Spleen (tissue), 11 donors: ENCODE measurements at regions not wholly inside any gene's neighbourhood (a gene's known extent, or its start where the extent isn't known, plus 50 kb on each side); places are given as distances from the start of the nearest gene placed in this dataset.
A peak's percentile ranks its signal among the peaks of the same experiment; 100 is the strongest.

Experiments used
- DNase-seq: peaks from one replicate; pipeline ENCODE4 v3.0.0-alpha.2; 2020
- H3K27ac ChIP-seq, 8 donors: fragments of 200-600 bp; sonication (generic) in 7 of 8; 1 replicate in 4 of 8; 2 replicates in 4 of 8; pipeline versions ENCODE4 v1.5.0 to v1.8.0; 2016 to 2021; ENCODE audit warnings: inconsistent platforms in 4 of 8, mild to moderate bottlenecking in 4 of 8, moderate library complexity in 1 of 8
- H3K27me3 ChIP-seq, 7 donors: fragments of 200-600 bp; sonication (generic) in 6 of 7; replicated peaks in 1 of 7; 1 replicate in 4 of 7; 2 replicates in 3 of 7; pipeline versions ENCODE4 v1.5.0 to v1.8.0; 2016 to 2021; ENCODE audit warnings: inconsistent platforms in 3 of 7, mild to moderate bottlenecking in 1 of 7
- H3K36me3 ChIP-seq, 6 donors: fragments of 200-600 bp; sonication (generic) in 5 of 6; 1 replicate in 4 of 6; 2 replicates in 2 of 6; pipeline versions ENCODE4 v1.5.0 to v1.8.0; 2016 to 2021; ENCODE audit warnings: inconsistent platforms in 2 of 6
- H3K4me1 ChIP-seq, 6 donors: fragments of 200-600 bp; sonication (generic) in 5 of 6; 1 replicate in 3 of 6; 2 replicates in 3 of 6; pipeline versions ENCODE4 v1.5.0 to v1.8.0; 2016 to 2021; ENCODE audit warnings: inconsistent platforms in 3 of 6
- H3K4me3 ChIP-seq, 8 donors: fragments of 200-600 bp; sonication (generic) in 7 of 8; 1 replicate in 4 of 8; 2 replicates in 4 of 8; pipeline versions ENCODE4 v1.5.0 to v1.8.0; 2016 to 2021; ENCODE audit warnings: inconsistent platforms in 4 of 8, mild to moderate bottlenecking in 4 of 8, moderate library complexity in 2 of 8
- H3K9me3 ChIP-seq, 8 donors: fragments of 200-600 bp; sonication (generic) in 7 of 8; 1 replicate in 4 of 8; 2 replicates in 4 of 8; pipeline versions ENCODE4 v1.5.0 to v1.8.0; 2016 to 2021; ENCODE audit warnings: inconsistent platforms in 4 of 8
- POLR2A ChIP-seq, 3 donors: fragments of 450-650 bp; IDR thresholded peaks; one replicate each; pipeline ENCODE4 v1.5.1; 2017; ENCODE audit warnings: antibody characterized with exemption in 3 of 3, mild to moderate bottlenecking in 1 of 3
- POLR2AphosphoS5 ChIP-seq, 3 donors: sonication (generic); formaldehyde crosslinking; IDR thresholded peaks; one replicate each; pipeline ENCODE4 v1.5.1; 2017; ENCODE audit warnings: antibody characterized with exemption in 3 of 3
- WGBS, 5 donors: extraction: QIAGEN DNeasy Blood & Tissue Kit in 3 of 5; methylation state at CpG; one replicate each; pipeline versions ENCODE4 v1.1.5 to v1.1.7; 2013 to 2018; 5-methylcytosine and 5-hydroxymethylcytosine counted together
- intact Hi-C: fragments of 100-400 bp; cut with DNase I; formaldehyde crosslinking; loops from one replicate; pipeline ENCODE4 v1.15.0; 2023; ENCODE audit warnings: low total_unique reads
- TF ChIP-seq, protein P1 (sequence below), 11 experiments: fragments of 200-600 bp in 7 of 11; fragments of 450-650 bp in 4 of 11; sonication (generic) in 4 of 11; IDR thresholded peaks in 8 of 11; conservative IDR thresholded peaks in 3 of 11; 1 replicate in 7 of 11; 2 replicates in 4 of 11; pipeline versions ENCODE4 v1.4.0 to v1.8.0; 2016 to 2021; ENCODE audit warnings: antibody characterized with exemption in 11 of 11, inconsistent platforms in 4 of 11, mild to moderate bottlenecking in 1 of 11
- donor health status: healthy with polysubstance abuse.
- donor health status: DM: no; HTN: no; CAD: no; lungs with moderate emphysema.
- donor health status: DM: no; HTN: no; CAD: no.
- donor health status: Bipolar disorder and iron deficiency.
- donor health status: healthy.
- donor health status: DM: no; HTN: no; CAD: no.
- donor health status: DM: yes; HTN: yes; CAD: no.

DNA sequence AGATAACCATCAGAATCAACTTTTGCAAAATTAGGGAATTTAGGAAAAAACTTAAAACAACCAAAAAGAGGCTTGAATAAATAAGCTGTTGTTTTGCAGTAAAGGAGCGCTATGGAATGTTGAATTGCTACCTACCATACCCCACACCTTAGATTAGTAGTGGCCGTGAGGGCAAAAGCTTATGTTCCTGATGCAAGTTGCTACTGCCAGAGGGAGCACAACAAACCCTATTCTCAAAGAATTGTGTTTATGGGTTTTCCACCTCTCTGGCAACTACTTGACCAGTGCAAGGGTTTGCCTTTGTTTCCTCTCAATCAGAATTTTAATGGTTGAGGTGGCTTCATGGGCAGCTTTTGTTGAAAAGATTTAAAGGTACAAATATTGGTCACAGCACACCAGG, 268.1 kb downstream of the LAS1L start:
- DNase-seq, result no peak
- Histone ChIP-seq H3K27me3 (no peaks in the 10 kb centered on the region), H3K9me3 (peaks cover 0 to 93% (median 48%) of the 10 kb centered on the region in 8 donors), H3K4me3 (no peak overlapping the region), H3K27ac (no peak overlapping the region), H3K36me3 (no peaks in the 10 kb centered on the region), H3K4me1 (no peaks in the 10 kb centered on the region)
- 69 to 97% (median 78%) methylated on average over 2 of the region's 2 CpGs for WGBS, 5 donors
- intact Hi-C loops, result no loop called here
- no peak for TF ChIP-seq POLR2AphosphoS5 (IDR thresholded peaks at IDR 0.05)
- no peak for TF ChIP-seq POLR2A (IDR thresholded peaks at IDR 0.05)
- TF ChIP-seq, protein P1, sequence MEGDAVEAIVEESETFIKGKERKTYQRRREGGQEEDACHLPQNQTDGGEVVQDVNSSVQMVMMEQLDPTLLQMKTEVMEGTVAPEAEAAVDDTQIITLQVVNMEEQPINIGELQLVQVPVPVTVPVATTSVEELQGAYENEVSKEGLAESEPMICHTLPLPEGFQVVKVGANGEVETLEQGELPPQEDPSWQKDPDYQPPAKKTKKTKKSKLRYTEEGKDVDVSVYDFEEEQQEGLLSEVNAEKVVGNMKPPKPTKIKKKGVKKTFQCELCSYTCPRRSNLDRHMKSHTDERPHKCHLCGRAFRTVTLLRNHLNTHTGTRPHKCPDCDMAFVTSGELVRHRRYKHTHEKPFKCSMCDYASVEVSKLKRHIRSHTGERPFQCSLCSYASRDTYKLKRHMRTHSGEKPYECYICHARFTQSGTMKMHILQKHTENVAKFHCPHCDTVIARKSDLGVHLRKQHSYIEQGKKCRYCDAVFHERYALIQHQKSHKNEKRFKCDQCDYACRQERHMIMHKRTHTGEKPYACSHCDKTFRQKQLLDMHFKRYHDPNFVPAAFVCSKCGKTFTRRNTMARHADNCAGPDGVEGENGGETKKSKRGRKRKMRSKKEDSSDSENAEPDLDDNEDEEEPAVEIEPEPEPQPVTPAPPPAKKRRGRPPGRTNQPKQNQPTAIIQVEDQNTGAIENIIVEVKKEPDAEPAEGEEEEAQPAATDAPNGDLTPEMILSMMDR (IDR thresholded peaks at IDR 0.05 in 8 of 11, conservative IDR thresholded peaks at IDR 0.05 in 3 of 11), result no peak

DNA sequence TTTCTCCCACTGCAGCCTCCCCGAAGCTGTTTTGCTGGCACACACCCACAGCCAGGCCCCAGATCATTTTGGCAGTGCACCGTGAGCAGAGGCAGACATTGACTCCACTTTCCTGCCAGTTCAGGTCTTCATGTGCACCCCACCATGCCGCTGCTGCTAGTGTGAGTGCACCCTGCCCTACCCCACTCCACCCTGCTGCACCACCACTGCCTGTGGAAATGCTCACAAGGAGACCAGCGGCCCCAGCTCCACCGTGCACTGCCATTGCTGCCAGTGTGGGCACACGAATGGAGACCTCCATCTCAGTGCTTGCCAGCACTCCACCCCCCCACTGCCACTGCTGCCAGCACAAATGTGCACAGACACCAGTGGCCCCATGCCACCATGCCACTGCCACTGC, 277.6 kb upstream of the ZC4H2 start:
- intact Hi-C loops, result no loop called here
- DNase-seq, result peak; percentile 59
- 70 to 100% (median 89%) methylated on average over 1 to 6 of the region's 6 CpGs for WGBS, 5 donors
- Histone ChIP-seq H3K36me3 (no peaks in the 10 kb centered on the region), H3K4me1 (no peaks in the 10 kb centered on the region), H3K9me3 (peaks cover 0 to 82% (median 30%) of the 10 kb centered on the region in 8 donors), H3K27me3 (no peaks in the 10 kb centered on the region), H3K27ac (no peak overlapping the region), H3K4me3 (no peak overlapping the region)
- TF ChIP-seq POLR2AphosphoS5 (IDR thresholded peaks at IDR 0.05), result no peak
- no peak for TF ChIP-seq POLR2A (IDR thresholded peaks at IDR 0.05)
- TF ChIP-seq, protein P1 (IDR thresholded peaks at IDR 0.05 in 8 of 11, conservative IDR thresholded peaks at IDR 0.05 in 3 of 11), result no peak

DNA sequence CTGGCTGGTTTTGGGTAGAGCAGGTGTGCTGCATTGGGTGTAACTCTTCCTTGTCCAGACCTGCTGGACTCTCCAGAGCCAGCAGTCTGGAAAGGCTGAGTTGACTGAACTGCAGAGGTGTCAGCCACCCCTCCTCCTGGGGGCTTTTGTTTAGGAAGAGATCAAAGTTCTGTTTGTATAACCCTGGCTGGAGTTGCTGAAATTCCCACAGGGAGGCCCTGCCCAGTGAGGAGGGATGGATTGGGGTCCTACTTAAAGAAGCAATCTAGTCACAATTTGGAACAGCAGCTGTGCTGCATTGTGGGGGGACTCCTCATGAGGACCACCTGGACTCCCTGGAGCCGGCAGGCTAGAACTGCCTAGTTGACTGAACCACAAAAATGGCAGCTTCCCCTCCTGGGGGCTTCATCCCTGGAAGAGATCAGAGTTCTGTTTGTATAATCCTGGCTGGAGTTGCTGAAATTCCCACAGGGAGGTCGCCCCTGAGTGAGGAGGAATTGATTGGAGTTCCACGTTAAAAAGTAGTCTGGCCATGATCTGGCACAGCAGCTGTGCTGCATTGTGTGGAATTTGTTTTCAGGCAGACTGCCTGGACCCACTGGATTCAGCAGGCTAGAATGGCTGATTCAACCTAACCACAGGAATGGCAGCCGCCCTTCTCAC, 264.9 kb upstream of the ZC4H2 start:
- DNase-seq, result peak; percentile 20
- intact Hi-C loops, result no loop called here
- Histone ChIP-seq H3K36me3 (no peaks in the 10 kb centered on the region), H3K4me1 (no peaks in the 10 kb centered on the region), H3K9me3 (peaks cover 9 to 97% (median 57%) of the 10 kb centered on the region in 8 donors), H3K27ac (no peak overlapping the region), H3K27me3 (no peaks in the 10 kb centered on the region), H3K4me3 (no peak overlapping the region)
- 60 to 87% (median 77%) methylated on average over 4 of the region's 4 CpGs for WGBS, 5 donors
- TF ChIP-seq POLR2AphosphoS5 (IDR thresholded peaks at IDR 0.05), result no peak
- TF ChIP-seq POLR2A (IDR thresholded peaks at IDR 0.05), result no peak
- TF ChIP-seq, protein P1 (IDR thresholded peaks at IDR 0.05 in 8 of 11, conservative IDR thresholded peaks at IDR 0.05 in 3 of 11), result no peak

DNA sequence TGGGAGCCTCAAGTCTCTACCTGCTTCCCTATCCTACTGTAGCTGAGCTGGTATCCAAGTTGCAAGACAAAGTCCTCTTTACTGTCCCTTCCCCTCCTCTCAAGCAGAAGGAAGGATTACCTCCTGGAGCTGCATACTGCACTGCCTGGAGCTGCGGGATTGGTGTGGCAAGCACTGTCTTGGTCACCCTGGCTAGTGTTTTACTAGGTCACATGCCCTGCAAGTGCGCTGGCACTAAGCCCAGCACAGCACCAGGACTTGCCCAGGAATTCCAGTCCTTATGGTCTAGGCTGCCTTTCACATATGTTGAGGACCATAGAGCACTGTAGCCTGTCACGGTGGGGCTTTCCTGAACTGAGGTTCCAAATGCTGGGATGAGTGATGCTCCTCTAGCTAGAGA, 227.3 kb upstream of the ZC4H2 start:
- no peak for DNase-seq
- 63 to 100% (median 79%) methylated on average over 1 to 3 of the region's 3 CpGs for WGBS, 5 donors
- TF ChIP-seq, protein P1 (IDR thresholded peaks at IDR 0.05 in 8 of 11, conservative IDR thresholded peaks at IDR 0.05 in 3 of 11), result no peak
- TF ChIP-seq POLR2A (IDR thresholded peaks at IDR 0.05) (no peak), POLR2AphosphoS5 (IDR thresholded peaks at IDR 0.05) (no peak)
- H3K36me3 ChIP-seq, result no peaks in the 10 kb centered on the region
- H3K9me3 ChIP-seq, result peaks cover 0 to 60% (median 9%) of the 10 kb centered on the region in 8 donors
- no peak overlapping the region for H3K27ac ChIP-seq
- H3K27me3 ChIP-seq, result peaks cover 0 to 3% (median 0%) of the 10 kb centered on the region in 7 donors
- no peak overlapping the region for H3K4me3 ChIP-seq
- no peaks in the 10 kb centered on the region for H3K4me1 ChIP-seq
- intact Hi-C loops, result no loop called here
